ENCODE measurements at regions not wholly inside any gene's neighbourhood (a gene's known extent, or its start where the extent isn't known, plus 50 kb on each side); places are given as distances from the start of the nearest gene placed in this dataset.

GRCh38 chr12:3935078-3935477 lies 61.9 kb upstream of the PARP11 start:
- peaks cover 1% of the 10 kb centered on the region for H3K36me3 Mint-ChIP-seq (ENCODE audit: low read depth)

DNA sequence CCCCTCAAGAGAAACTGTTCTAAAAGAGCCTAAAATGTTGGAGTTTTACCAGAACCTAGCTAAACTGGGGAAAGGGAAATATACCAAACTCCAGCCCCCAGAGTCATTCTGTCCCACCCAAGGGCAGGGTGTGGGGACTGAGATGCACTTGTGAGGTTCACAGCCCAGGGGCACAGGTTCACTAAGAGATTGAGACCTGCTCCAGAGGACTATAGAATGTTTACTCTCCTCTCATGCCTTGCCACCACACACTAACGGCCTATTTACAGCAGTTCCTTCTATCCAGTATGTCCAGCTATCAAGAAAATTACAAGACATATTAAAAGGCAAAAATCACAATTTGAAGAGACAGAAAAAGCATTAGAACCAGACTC lies 60.6 kb upstream of the PARP11 start:
- Mint-ChIP-seq H3K4me1 (peaks cover 27% of the 10 kb centered on the region), H3K36me3 (ENCODE audit: low read depth) (peaks cover 1% of the 10 kb centered on the region), H3K27ac (no peak overlapping the region), H3K9me3 (peaks cover 4% of the 10 kb centered on the region), H3K27me3 (ENCODE audit: insufficient read depth) (peaks cover 16% of the 10 kb centered on the region), H3K4me3 (no peak overlapping the region)
- Histone ChIP-seq H3K27me3 (ENCODE audit: control insufficient read depth, insufficient read depth, low read length, poor library complexity, severe bottlenecking) (peaks cover 6% of the 10 kb centered on the region), H3K4me3 (ENCODE audit: low read length) (no peak overlapping the region), H3K4me1 (ENCODE audit: control insufficient read depth, insufficient read depth, low read length) (no peaks in the 10 kb centered on the region), H3K9me3 (ENCODE audit: control insufficient read depth, low read length) (no peaks in the 10 kb centered on the region), H3K36me3 (ENCODE audit: control insufficient read depth, insufficient read depth, low read length) (no peaks in the 10 kb centered on the region), H3K9ac (ENCODE audit: extremely low read depth, low read length, poor library complexity, severe bottlenecking) (no peak overlapping the region), H3K27ac (ENCODE audit: low read depth, low read length) (no peak overlapping the region)
- WGBS, 2 experiments (ENCODE audit: insufficient coverage in 1 of 2, insufficient read length in 1 of 2), result 73% methylated on average over 1 of the region's 1 CpG; no CpG with 5 or more reads in 1 of the 2 experiments
- DNase-seq, result no peak
- TF ChIP-seq, protein P1, sequence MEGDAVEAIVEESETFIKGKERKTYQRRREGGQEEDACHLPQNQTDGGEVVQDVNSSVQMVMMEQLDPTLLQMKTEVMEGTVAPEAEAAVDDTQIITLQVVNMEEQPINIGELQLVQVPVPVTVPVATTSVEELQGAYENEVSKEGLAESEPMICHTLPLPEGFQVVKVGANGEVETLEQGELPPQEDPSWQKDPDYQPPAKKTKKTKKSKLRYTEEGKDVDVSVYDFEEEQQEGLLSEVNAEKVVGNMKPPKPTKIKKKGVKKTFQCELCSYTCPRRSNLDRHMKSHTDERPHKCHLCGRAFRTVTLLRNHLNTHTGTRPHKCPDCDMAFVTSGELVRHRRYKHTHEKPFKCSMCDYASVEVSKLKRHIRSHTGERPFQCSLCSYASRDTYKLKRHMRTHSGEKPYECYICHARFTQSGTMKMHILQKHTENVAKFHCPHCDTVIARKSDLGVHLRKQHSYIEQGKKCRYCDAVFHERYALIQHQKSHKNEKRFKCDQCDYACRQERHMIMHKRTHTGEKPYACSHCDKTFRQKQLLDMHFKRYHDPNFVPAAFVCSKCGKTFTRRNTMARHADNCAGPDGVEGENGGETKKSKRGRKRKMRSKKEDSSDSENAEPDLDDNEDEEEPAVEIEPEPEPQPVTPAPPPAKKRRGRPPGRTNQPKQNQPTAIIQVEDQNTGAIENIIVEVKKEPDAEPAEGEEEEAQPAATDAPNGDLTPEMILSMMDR (conservative IDR thresholded peaks at IDR 0.05), result no peak

More at GRCh38 chr12:3935078-3935477, 61.9 kb upstream of the PARP11 start:
- no peak for DNase-seq
- no peak overlapping the region for H3K27ac Mint-ChIP-seq
- peaks cover 4% of the 10 kb centered on the region for H3K27me3 Mint-ChIP-seq (ENCODE audit: insufficient read depth)
- TF ChIP-seq, protein P1 (conservative IDR thresholded peaks at IDR 0.05), result no peak
- Histone ChIP-seq H3K4me1 (ENCODE audit: control insufficient read depth, insufficient read depth, low read length) (no peaks in the 10 kb centered on the region), H3K9me3 (ENCODE audit: control insufficient read depth, low read length) (no peaks in the 10 kb centered on the region), H3K4me3 (ENCODE audit: low read length) (no peak overlapping the region), H3K9ac (ENCODE audit: extremely low read depth, low read length, poor library complexity, severe bottlenecking) (no peak overlapping the region), H3K36me3 (ENCODE audit: control insufficient read depth, insufficient read depth, low read length) (no peaks in the 10 kb centered on the region), H3K27ac (ENCODE audit: low read depth, low read length) (no peak overlapping the region), H3K27me3 (ENCODE audit: control insufficient read depth, insufficient read depth, low read length, poor library complexity, severe bottlenecking) (no peaks in the 10 kb centered on the region)
- peaks cover 4% of the 10 kb centered on the region for H3K9me3 Mint-ChIP-seq
- no peak overlapping the region for H3K4me3 Mint-ChIP-seq
- WGBS, 2 experiments (ENCODE audit: insufficient coverage in 1 of 2, insufficient read length in 1 of 2), result 95 to 100% methylated on average over 2 to 4 of the region's 5 CpGs
- peaks cover 18% of the 10 kb centered on the region for H3K4me1 Mint-ChIP-seq

DNA sequence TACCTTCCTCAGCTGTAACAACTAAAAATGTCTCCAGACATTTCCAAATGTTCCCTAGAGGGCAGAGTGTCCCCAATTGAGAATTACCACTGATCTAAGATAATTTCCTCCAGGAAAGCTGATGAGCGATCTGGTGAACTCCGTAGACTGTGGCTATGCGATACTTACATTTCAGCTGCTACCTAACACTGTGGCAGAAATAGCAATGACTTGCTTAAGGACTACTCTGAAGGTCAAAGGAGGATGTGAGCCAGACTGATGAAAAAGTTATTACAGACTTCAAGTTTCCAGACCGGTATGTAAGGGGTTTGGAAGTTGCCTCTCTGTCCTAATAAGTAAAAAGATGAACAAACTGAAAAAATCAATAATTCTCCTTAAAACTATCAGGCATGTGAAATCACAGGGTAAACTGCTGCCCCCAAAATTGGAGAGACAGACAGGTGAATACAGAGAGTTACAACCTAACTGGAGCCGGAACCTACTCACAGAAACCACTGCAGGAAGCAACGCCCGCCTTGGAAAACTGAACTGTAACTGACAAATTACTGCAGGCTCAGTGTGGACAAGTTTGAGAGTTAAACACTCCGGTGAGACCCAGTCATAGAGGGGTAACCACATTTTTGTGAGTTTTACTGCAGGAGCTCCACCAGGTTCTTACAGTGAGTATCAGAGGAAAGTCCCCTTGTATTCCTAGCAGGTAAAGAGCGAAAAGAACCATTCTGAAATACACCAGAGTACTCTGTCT lies 60.0 kb upstream of the PARP11 start:
- Histone ChIP-seq H3K36me3 (ENCODE audit: control insufficient read depth, insufficient read depth, low read length) (no peaks in the 10 kb centered on the region), H3K27me3 (ENCODE audit: control insufficient read depth, insufficient read depth, low read length, poor library complexity, severe bottlenecking) (peaks cover 6% of the 10 kb centered on the region), H3K9me3 (ENCODE audit: control insufficient read depth, low read length) (no peaks in the 10 kb centered on the region), H3K27ac (ENCODE audit: low read depth, low read length) (no peak overlapping the region), H3K4me1 (ENCODE audit: control insufficient read depth, insufficient read depth, low read length) (no peaks in the 10 kb centered on the region), H3K9ac (ENCODE audit: extremely low read depth, low read length, poor library complexity, severe bottlenecking) (no peak overlapping the region), H3K4me3 (ENCODE audit: low read length) (no peak overlapping the region)
- Mint-ChIP-seq H3K27me3 (ENCODE audit: insufficient read depth) (peaks cover 22% of the 10 kb centered on the region), H3K27ac (no peak overlapping the region), H3K4me3 (no peak overlapping the region), H3K9me3 (peaks cover 4% of the 10 kb centered on the region), H3K4me1 (peaks cover 31% of the 10 kb centered on the region), H3K36me3 (ENCODE audit: low read depth) (peaks cover 1% of the 10 kb centered on the region)
- TF ChIP-seq, protein P1 (conservative IDR thresholded peaks at IDR 0.05), result no peak
- WGBS, 2 experiments (ENCODE audit: insufficient coverage in 1 of 2, insufficient read length in 1 of 2), result 86 to 88% methylated on average over 8 to 9 of the region's 9 CpGs
- DNase-seq, result no peak

All from endodermal cell (in vitro differentiated cells).